Cardiac septum (tissue), 1 donor: ENCODE measurements at regions not wholly inside any gene's neighbourhood (a gene's known extent, or its start where the extent isn't known, plus 50 kb on each side); places are given as distances from the start of the nearest gene placed in this dataset.

ENCODE experiments used
- DNase-seq: peaks from one replicate; pipeline ENCODE4 v3.0.0-alpha.2; 2020; ENCODE audit warnings: low spot score
- intact Hi-C: fragments of 100-400 bp; cut with DNase I; formaldehyde crosslinking; loops from one replicate; pipeline ENCODE4 v1.14.0; 2022
- donor health status: DM: no; HTN: no; CAD: no.

- no peak for DNase-seq
- intact Hi-C loops = no loop called here
Observed at GRCh38 chr14:85468816-85469215, 61.1 kb upstream of the FLRT2 start.

- intact Hi-C loops = no loop called here
- no peak for DNase-seq
Observed at GRCh38 chr14:85471156-85471555, 58.8 kb upstream of the FLRT2 start.

- intact Hi-C loops = no loop called here
- no peak for DNase-seq
Observed at GRCh38 chr14:85471744-85472143, 58.2 kb upstream of the FLRT2 start.

- DNase-seq = no peak
- intact Hi-C loops = no loop called here
Observed at GRCh38 chr14:85474431-85474830, 55.5 kb upstream of the FLRT2 start.

- no peak for DNase-seq
- intact Hi-C loops = loop anchor here (5.0 kb wide), 1 partner anchor 52 kb away; no protein-coding TSS in a partner anchor
Observed at GRCh38 chr14:85475113-85475512, 54.8 kb upstream of the FLRT2 start.

GRCh38 chr14:85479306-85479705 lies 50.6 kb upstream of the FLRT2 start:
- DNase-seq = no peak
- intact Hi-C loops = loop anchor here (5.0 kb wide), 1 partner anchor 48 kb away; no protein-coding TSS in a partner anchor

- intact Hi-C loops = loop anchor here (5.0 kb wide), 1 partner anchor 48 kb away; no protein-coding TSS in a partner anchor
- DNase-seq = no peak
Observed at GRCh38 chr14:85479771-85480170, 50.2 kb upstream of the FLRT2 start.
